Stimulated activated CD4-positive, alpha-beta T cell treated with anti-CD3 and anti-CD28 coated beads, Interleukin-1b, Interleukin-23, amount 100 ng/mL, for 1 hour (primary cell): ENCODE measurements at regions not wholly inside any gene's neighbourhood (a gene's known extent, or its start where the extent isn't known, plus 50 kb on each side); places are given as distances from the start of the nearest gene placed in this dataset.

Experiments used
- DNase-seq, 2 donors: peaks; one replicate each; pipeline ENCODE4 v3.0.0-alpha.2; 2020; ENCODE audit warnings: low read depth in 2 of 2

- DNase-seq = no peak
Observed at GRCh38 chr2:21281791-21282514, 158.2 kb downstream of the TDRD15 start.

- no peak for DNase-seq
Observed at GRCh38 chr2:21282515-21282898, 158.7 kb downstream of the TDRD15 start.

GRCh38 chr2:21288299-21288698, 164.5 kb downstream of the TDRD15 start:
- DNase-seq = no peak

- DNase-seq = no peak
Observed at GRCh38 chr2:21288739-21289520, 165.2 kb downstream of the TDRD15 start.

- DNase-seq = no peak
Observed at GRCh38 chr2:21289551-21289950, 165.8 kb downstream of the TDRD15 start.

GRCh38 chr2:21289989-21290388, 166.2 kb downstream of the TDRD15 start:
- DNase-seq = no peak

GRCh38 chr2:21291426-21291825, 167.7 kb downstream of the TDRD15 start:
- no peak for DNase-seq

GRCh38 chr2:21294446-21294845, 170.7 kb downstream of the TDRD15 start:
- no peak for DNase-seq

GRCh38 chr2:21299411-21299810, 175.6 kb downstream of the TDRD15 start:
- DNase-seq = no peak

GRCh38 chr2:21301871-21302455, 178.2 kb downstream of the TDRD15 start:
- DNase-seq = no peak

GRCh38 chr2:21303876-21304275, 180.1 kb downstream of the TDRD15 start:
- no peak for DNase-seq

- no peak for DNase-seq
Observed at GRCh38 chr2:21305581-21305980, 181.8 kb downstream of the TDRD15 start.

GRCh38 chr2:21306235-21306634, 182.5 kb downstream of the TDRD15 start:
- DNase-seq = no peak

GRCh38 chr2:21307037-21307436, 183.3 kb downstream of the TDRD15 start:
- no peak for DNase-seq

GRCh38 chr2:21310493-21310892, 186.7 kb downstream of the TDRD15 start:
- DNase-seq = no peak

- DNase-seq = no peak
Observed at GRCh38 chr2:21314322-21314835, 190.6 kb downstream of the TDRD15 start.

GRCh38 chr2:21317131-21317530, 193.4 kb downstream of the TDRD15 start:
- no peak for DNase-seq

- DNase-seq = no peak
Observed at GRCh38 chr2:21318263-21318662, 194.5 kb downstream of the TDRD15 start.

GRCh38 chr2:21326152-21326551, 202.4 kb downstream of the TDRD15 start:
- no peak for DNase-seq

GRCh38 chr2:21328177-21328576, 204.4 kb downstream of the TDRD15 start:
- no peak for DNase-seq

GRCh38 chr2:21330786-21331391, 207.1 kb downstream of the TDRD15 start:
- DNase-seq = no peak
